ENCODE measurements at regions not wholly inside any gene's neighbourhood (a gene's known extent, or its start where the extent isn't known, plus 50 kb on each side); places are given as distances from the start of the nearest gene placed in this dataset.

DNA sequence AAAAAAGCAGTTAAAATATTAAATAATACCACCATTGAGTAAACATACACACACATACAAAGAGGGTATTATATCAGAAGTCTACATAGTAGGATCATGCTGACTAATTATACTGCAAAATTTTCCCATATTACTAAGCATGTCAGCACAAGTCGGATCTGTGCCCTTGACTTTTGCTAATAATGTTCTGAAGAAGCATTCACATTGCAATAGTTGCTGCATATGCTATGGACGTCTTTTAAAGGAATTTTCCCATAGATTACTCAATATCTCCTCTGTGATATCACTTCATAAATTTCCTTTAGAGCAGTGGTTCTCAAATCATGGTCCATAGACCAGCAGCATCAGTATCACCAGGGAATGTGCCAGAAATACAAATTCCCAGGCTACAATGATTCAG lies 110.9 kb upstream of the NUDT7 start:
- no peak for DNase-seq (ENCODE audit: extremely low read depth, low read depth)
- TF ChIP-seq CTCF (IDR thresholded peaks at IDR 0.05; ENCODE audit: low read depth, low read length): no peak

DNA sequence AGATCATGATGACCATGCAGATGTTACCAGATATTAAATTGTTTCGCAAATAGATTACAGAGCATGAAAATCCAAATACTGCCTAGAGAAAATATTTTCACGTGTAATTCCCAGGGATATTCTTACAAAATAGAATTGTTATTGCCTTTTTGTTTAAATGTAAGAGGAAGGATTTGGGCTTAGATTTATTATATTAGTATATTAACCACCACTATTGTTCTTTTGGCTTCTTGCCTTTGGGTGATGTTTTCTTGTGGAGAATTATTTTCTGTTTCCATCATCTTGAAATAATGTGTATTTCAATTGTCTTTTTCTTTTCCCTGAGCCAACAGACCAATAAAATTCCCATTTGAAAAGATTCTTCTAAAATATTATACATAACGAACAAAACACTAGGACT lies 109.7 kb upstream of the NUDT7 start:
- TF ChIP-seq CTCF (IDR thresholded peaks at IDR 0.05; ENCODE audit: low read depth, low read length): no peak
- DNase-seq (ENCODE audit: extremely low read depth, low read depth): no peak

DNA sequence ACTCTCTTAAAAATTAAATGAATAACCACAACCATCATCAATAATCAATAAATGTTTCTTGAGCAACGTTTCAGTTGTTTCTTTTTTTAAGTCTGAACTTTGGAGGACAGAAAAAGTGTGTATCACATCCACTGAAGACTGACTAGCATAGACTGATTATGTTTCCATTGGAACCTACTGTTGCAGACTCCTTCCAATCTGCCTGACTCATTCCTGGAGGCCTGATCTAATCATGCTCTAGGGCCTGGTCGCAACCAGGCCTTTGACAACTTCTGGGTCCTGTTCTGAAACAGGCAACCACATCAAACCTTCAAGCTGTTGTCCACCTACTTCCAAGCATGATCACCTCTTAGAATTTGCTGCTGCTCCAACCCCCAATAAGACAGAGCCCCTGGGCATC lies 109.2 kb upstream of the NUDT7 start:
- no peak for TF ChIP-seq CTCF (IDR thresholded peaks at IDR 0.05; ENCODE audit: low read depth, low read length)
- no peak for DNase-seq (ENCODE audit: extremely low read depth, low read depth)

DNA sequence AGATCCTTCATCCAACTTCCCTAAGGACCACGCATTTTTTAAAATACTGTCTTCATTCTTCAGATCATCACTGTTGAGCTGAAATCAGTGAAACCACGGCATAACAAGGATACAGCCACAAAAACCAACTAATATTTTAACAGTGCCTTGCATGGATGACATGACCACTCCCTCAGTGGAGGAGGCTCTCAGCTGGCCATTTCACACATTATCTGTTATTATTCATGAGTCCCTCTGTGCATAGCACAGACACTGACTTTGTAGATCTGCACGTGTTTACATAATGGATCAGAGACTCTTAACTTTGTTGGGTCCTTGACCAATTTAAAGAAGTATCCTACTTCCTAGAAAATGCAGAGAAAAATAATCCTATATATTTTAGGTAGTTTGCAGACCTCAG lies 104.8 kb upstream of the NUDT7 start:
- TF ChIP-seq CTCF (IDR thresholded peaks at IDR 0.05; ENCODE audit: low read depth, low read length): no peak
- DNase-seq (ENCODE audit: extremely low read depth, low read depth): no peak

GRCh38 chr16:77617996-77618395 lies 104.3 kb upstream of the NUDT7 start:
- TF ChIP-seq CTCF (IDR thresholded peaks at IDR 0.05; ENCODE audit: low read depth, low read length): no peak
- no peak for DNase-seq (ENCODE audit: extremely low read depth, low read depth)

DNA sequence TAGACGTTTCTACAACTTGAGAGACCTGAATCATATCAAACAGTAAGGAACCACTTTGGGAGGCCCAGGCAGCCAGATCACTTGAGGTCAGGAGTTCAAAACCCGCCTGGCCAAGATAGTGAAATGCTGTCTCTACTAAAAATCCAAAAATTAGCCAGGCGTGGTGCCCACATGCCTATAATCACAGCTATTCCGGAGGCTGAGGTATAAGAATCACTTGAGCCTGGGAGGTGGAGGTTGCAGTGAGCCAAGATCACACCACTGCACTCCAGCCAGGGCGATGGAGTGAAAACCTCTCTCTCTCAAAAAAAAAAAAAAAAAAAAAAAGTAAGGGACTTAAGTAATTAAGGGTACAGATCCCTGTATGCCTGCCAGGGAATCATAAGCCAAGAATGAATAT lies 103.4 kb upstream of the NUDT7 start:
- no peak for DNase-seq (ENCODE audit: extremely low read depth, low read depth)
- no peak for TF ChIP-seq CTCF (IDR thresholded peaks at IDR 0.05; ENCODE audit: low read depth, low read length)

DNA sequence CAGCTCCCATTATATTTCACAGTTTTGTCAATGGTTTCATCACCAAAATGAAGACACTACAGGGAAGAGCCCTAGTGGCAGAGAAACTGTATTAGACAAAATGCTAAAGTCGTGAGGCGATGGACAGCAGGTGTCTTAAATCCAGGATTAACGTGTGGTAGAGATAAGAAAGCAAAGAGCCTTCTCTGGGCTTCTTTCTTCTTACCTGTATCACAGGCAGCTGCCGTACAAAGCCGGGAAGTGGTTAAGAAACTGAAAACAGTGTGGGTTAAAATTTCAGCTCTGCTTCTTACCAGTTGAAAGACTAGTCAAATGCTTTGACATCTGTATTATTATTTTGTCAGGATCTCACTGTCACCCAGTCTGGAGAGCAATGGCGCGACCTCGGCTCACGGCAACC lies 98.2 kb upstream of the NUDT7 start:
- no peak for DNase-seq (ENCODE audit: extremely low read depth, low read depth)
- TF ChIP-seq CTCF (IDR thresholded peaks at IDR 0.05; ENCODE audit: low read depth, low read length): no peak

Measured in AG09319 (cell line).